HFF-Myc (cell line): ENCODE measurements at regions not wholly inside any gene's neighbourhood (a gene's known extent, or its start where the extent isn't known, plus 50 kb on each side); places are given as distances from the start of the nearest gene placed in this dataset.

Source experiments
- DNase-seq: peaks from one replicate; pipeline ENCODE4 v3.0.0-alpha.2; 2011; ENCODE audit warnings: low read depth; ENCODE audit errors: extremely low read depth
- H3K4me3 ChIP-seq: replicated peaks from 2 replicates; pipeline ENCODE4 v1.5.1; 2011; ENCODE audit warnings: low read depth, mild to moderate bottlenecking, control low read depth, low read length
- TF ChIP-seq, protein P1 (sequence below): IDR thresholded peaks from 2 replicates; pipeline ENCODE4 v1.5.1; 2012; ENCODE audit warnings: mild to moderate bottlenecking, low read depth, low read length, control low read depth; ENCODE audit errors: missing control alignments

DNA sequence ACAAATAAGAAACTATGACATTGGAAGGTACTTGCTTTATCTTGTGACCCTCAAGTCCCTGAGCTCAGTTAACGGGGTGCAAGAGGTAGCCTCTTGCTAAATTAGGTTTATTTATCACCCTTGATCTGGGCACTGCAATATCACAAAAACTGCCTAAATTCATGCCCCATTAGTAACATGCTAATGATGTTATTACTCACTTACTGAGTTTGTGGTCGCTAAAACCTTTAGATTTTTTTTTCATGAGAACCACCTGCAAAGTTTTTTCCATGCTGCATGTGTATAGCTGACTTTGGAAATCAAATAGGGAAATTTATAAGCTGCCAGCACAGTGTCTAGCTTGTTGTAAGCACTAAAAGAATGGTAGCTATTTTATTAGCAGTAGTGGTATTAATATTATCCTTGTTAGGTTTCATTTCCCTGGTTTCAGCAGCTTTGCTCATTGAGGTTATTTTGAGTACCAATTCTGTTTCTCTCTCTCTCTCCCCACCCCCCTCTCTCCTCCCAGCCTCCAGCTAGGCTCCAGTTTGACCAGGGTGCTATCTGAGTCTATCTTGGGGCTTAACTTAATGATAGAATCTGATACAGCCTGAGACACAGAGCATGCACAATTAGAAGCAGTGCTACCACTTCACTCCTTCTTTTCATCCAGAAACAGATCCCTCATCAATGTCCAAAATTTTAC is 88.7 kb upstream of the ATP8B1 start:
- TF ChIP-seq, protein P1, sequence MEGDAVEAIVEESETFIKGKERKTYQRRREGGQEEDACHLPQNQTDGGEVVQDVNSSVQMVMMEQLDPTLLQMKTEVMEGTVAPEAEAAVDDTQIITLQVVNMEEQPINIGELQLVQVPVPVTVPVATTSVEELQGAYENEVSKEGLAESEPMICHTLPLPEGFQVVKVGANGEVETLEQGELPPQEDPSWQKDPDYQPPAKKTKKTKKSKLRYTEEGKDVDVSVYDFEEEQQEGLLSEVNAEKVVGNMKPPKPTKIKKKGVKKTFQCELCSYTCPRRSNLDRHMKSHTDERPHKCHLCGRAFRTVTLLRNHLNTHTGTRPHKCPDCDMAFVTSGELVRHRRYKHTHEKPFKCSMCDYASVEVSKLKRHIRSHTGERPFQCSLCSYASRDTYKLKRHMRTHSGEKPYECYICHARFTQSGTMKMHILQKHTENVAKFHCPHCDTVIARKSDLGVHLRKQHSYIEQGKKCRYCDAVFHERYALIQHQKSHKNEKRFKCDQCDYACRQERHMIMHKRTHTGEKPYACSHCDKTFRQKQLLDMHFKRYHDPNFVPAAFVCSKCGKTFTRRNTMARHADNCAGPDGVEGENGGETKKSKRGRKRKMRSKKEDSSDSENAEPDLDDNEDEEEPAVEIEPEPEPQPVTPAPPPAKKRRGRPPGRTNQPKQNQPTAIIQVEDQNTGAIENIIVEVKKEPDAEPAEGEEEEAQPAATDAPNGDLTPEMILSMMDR: no peak

DNA sequence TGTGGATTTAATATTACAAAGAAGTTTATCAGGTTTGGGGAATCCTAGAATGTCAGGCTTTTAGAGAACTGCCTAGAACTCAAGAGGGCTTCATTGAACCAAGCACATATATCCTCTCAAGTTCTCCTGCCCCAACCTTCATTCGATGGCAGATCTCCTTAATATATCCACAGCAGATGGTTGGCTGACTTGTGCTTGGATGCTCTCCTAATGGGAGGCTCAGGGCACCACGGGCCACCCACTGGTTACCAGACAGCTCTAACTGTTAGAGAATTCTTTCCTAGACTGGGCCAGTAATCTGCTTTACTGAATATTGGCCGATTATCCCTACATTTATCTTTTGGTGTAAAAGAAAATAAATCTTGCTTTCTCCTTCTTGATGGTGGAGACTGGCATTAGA is 87.2 kb upstream of the ATP8B1 start:
- no peak overlapping the region for H3K4me3 ChIP-seq
- TF ChIP-seq, protein P1: no peak
- DNase-seq: no peak

More for the DNA sequence above, 88.7 kb upstream of the ATP8B1 start:
- no peak overlapping the region for H3K4me3 ChIP-seq
- no peak for DNase-seq

DNA sequence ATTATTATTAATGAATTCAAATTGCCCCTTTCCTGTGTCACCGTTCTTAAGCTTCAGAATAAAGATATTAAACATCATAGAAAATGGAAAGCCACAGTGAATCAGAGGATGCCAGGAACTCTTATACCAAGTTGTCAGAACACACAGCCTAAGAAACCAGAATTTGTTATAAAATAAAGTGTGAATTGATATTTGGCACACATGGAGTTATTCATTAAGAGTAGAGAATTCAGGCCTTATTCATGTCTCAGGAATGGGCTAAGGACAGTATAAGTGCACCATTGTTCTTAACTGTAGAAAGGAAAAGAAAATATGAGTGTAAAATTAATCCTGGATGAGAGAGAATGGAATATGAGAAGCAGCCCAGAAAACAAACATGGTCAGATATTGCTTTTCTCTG is 86.7 kb upstream of the ATP8B1 start:
- no peak overlapping the region for H3K4me3 ChIP-seq
- DNase-seq: no peak
- TF ChIP-seq, protein P1: no peak

DNA sequence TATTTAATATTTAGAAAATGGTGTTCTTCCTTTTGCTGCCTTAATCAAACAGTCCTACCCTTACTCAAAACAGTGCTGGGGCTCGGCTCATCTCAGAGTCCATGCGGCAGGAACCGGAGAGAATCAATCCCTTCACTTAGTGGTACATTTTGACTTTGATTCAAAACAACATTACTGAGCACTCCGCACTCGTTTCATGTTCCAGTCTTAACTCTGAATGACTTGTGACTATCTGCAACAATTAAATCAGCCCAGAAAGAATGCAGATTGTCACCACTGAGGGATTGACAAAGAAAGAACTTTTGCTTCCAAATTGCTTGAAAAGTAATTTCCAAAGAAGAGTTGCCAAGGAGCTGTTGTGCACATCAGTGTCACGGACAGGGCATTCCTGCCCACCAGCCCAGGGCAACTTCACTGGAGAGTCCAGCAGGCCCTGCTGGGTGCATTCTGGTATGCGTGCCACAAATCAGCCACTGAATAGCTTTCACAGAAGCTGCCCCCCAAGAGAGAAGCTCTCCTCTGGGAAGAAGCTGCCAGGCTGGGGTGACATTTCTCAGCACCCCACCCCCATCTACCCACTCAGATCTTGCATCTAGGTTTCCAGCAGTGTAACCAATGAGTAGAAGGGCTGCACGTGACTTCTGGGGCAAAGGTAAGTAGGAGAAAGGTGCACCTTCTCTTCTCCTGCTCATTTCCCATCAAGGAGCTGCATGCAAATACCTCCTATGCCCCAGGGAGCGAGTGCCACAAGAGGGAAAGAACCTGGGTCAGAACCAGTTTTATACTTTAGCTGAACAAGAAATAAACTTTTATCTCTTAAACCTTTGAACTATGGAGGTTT is 84.6 kb upstream of the ATP8B1 start:
- no peak for DNase-seq
- TF ChIP-seq, protein P1: no peak
- no peak overlapping the region for H3K4me3 ChIP-seq

DNA sequence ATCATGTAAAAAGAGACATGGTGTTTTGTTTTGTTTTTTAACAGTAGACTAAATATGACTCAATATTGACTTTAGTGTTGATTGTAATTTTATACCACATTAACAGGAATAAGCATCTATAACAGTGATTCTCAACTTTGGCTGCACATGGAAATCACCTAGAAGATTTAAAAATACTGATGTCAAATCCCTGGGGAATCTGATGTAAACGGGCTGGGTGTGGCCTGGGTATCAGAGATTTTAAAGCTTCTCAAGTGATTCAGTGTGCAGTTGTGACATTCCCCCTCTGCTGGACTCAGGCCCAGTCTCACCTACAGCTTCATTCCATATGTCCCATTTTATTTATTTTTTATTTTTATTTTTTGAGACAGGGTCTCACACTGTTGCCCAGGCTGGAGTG is 82.8 kb upstream of the ATP8B1 start:
- no peak overlapping the region for H3K4me3 ChIP-seq
- DNase-seq: no peak
- TF ChIP-seq, protein P1: no peak

DNA sequence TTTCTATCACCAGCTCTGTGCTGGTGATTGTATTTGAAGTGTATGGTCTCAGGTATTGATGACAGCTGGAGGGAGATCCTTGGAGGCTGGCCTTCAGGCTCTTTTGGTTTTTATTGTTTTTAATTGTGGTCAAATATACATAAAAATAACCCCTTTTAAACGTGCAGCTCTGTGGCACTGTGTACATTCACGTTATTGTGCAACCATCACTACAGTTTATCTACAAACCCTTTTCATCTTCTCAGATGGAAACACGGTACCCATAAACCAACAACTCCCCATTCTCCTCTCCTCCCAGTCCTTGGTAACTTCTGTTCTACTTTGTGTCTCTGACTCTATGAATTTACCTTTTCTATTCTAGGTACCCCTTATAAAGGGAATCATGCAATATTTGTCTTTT is 79.3 kb upstream of the ATP8B1 start:
- TF ChIP-seq, protein P1: no peak
- DNase-seq: no peak
- no peak overlapping the region for H3K4me3 ChIP-seq
